Nephron (organoid): ENCODE measurements at regions not wholly inside any gene's neighbourhood (a gene's known extent, or its start where the extent isn't known, plus 50 kb on each side); places are given as distances from the start of the nearest gene placed in this dataset.

ENCODE experiments used
- H3K27ac Mint-ChIP-seq, 3 experiments: 2 replicates each; pipeline ENCODE4 v1.8.0; 2020; ENCODE audit warnings: mixed read lengths in 3 of 3, mild to moderate bottlenecking in 2 of 3, moderate library complexity in 1 of 3
- H3K27me3 Mint-ChIP-seq: 2 replicates; pipeline ENCODE4 v1.8.0; 2021; ENCODE audit warnings: low read depth, mild to moderate bottlenecking, moderate library complexity, mixed read lengths
- H3K36me3 Mint-ChIP-seq: 2 replicates; pipeline ENCODE4 v1.8.0; 2020; ENCODE audit warnings: low read depth, mixed read lengths
- H3K4me1 Mint-ChIP-seq: 2 replicates; pipeline ENCODE4 v1.8.0; 2020; ENCODE audit warnings: mixed read lengths
- H3K4me3 Mint-ChIP-seq, 3 experiments: 2 replicates each; pipeline ENCODE4 v1.8.0; 2020; ENCODE audit warnings: mild to moderate bottlenecking in 3 of 3, mixed read lengths in 3 of 3, moderate library complexity in 2 of 3
- H3K9me3 Mint-ChIP-seq: 2 replicates; pipeline ENCODE4 v1.8.0; 2020; ENCODE audit warnings: mixed read lengths
- TF ChIP-seq, protein P1 (sequence below), 3 experiments: fragments of 200-600 bp; sonication (generic); IDR thresholded peaks; one replicate each; pipeline ENCODE4 v1.5.0; 2021; ENCODE audit warnings: antibody characterized with exemption in 3 of 3; ENCODE audit not compliant: unreplicated experiment in 3 of 3

DNA sequence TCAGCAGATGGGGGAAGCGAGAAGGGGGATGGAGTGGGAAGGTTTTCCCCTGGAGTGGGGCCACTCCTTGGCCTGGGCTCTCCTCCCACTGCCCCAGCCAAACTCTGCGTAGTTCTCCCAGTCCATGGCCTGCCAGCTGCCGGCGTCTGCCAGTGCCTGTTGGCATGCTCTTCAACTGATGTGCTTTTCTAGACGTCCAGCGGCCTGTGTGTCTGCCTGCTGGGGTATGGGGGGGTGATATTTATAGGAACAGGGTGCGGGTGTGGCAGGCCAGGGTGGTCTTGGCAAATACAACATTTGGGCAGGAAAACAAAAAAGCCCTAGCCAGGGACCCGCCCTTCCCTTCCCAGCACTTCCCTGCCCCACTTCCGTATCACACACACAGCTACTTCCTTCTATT lies 786.3 kb upstream of the NOVA1 start:
- TF ChIP-seq, protein P1, sequence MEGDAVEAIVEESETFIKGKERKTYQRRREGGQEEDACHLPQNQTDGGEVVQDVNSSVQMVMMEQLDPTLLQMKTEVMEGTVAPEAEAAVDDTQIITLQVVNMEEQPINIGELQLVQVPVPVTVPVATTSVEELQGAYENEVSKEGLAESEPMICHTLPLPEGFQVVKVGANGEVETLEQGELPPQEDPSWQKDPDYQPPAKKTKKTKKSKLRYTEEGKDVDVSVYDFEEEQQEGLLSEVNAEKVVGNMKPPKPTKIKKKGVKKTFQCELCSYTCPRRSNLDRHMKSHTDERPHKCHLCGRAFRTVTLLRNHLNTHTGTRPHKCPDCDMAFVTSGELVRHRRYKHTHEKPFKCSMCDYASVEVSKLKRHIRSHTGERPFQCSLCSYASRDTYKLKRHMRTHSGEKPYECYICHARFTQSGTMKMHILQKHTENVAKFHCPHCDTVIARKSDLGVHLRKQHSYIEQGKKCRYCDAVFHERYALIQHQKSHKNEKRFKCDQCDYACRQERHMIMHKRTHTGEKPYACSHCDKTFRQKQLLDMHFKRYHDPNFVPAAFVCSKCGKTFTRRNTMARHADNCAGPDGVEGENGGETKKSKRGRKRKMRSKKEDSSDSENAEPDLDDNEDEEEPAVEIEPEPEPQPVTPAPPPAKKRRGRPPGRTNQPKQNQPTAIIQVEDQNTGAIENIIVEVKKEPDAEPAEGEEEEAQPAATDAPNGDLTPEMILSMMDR (IDR thresholded peaks at IDR 0.05; ENCODE audit: unreplicated experiment in 3 of 3): no peak
- no peaks in the 10 kb centered on the region for H3K4me1 Mint-ChIP-seq
- H3K9me3 Mint-ChIP-seq: no peaks in the 10 kb centered on the region
- H3K27me3 Mint-ChIP-seq: no peaks in the 10 kb centered on the region
- no peak overlapping the region for H3K27ac Mint-ChIP-seq
- no peaks in the 10 kb centered on the region for H3K36me3 Mint-ChIP-seq
- no peak overlapping the region for H3K4me3 Mint-ChIP-seq

GRCh38 chr14:27386391-27386790 lies 788.6 kb upstream of the NOVA1 start:
- Mint-ChIP-seq H3K4me1 (no peaks in the 10 kb centered on the region), H3K27me3 (no peaks in the 10 kb centered on the region), H3K36me3 (no peaks in the 10 kb centered on the region), H3K9me3 (no peaks in the 10 kb centered on the region), H3K4me3 (no peak overlapping the region), H3K27ac (no peak overlapping the region)
- TF ChIP-seq, protein P1 (IDR thresholded peaks at IDR 0.05; ENCODE audit: unreplicated experiment in 3 of 3): no peak

DNA sequence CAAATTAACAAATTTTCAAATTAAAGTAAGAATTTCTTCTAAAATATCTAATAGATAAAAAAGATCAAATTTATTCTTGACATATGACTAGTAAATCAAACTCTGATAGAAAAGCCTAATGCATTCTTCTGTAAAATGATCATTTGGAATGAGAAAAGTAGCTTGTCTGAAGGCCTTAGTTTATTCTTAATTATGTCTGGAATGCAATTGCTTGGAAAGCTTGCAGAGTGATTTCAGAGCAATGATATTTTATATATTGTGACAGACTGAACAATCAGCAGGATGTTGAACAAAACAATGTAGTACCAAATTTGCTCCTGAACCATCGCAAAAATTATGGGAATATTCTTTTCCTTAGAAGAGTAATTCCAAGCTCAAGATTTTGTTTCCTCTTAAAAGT lies 789.6 kb upstream of the NOVA1 start:
- Mint-ChIP-seq H3K4me1 (no peaks in the 10 kb centered on the region), H3K27me3 (no peaks in the 10 kb centered on the region), H3K27ac (no peak overlapping the region), H3K4me3 (no peak overlapping the region), H3K9me3 (no peaks in the 10 kb centered on the region), H3K36me3 (no peaks in the 10 kb centered on the region)
- TF ChIP-seq, protein P1 (IDR thresholded peaks at IDR 0.05; ENCODE audit: unreplicated experiment in 3 of 3): no peak

GRCh38 chr14:27389402-27389801 lies 791.6 kb upstream of the NOVA1 start:
- Mint-ChIP-seq H3K4me1 (no peaks in the 10 kb centered on the region), H3K4me3 (no peak overlapping the region), H3K9me3 (no peaks in the 10 kb centered on the region), H3K27me3 (no peaks in the 10 kb centered on the region), H3K36me3 (no peaks in the 10 kb centered on the region), H3K27ac (no peak overlapping the region)
- TF ChIP-seq, protein P1 (IDR thresholded peaks at IDR 0.05; ENCODE audit: unreplicated experiment in 3 of 3): no peak

DNA sequence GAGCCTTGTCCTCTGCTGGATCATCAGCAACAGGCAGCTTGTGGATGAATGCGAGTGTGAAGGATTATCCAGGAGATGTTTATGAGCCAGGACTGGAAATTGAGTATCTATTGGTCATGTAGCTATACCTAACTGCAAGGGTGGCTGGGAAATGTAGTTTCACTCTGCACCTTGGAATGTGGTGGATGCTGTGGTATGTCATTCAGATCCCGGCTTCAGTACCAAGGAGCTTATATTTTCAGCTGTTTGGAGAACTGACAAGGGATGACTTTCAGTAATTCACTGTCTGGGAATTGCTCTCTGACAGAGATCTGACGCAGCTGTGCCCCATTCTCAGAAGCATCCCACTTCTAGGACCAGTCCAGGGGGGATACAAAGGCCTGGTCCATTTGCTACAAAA lies 792.3 kb upstream of the NOVA1 start:
- Mint-ChIP-seq H3K27me3 (no peaks in the 10 kb centered on the region), H3K27ac (no peak overlapping the region), H3K4me3 (no peak overlapping the region), H3K36me3 (no peaks in the 10 kb centered on the region), H3K9me3 (no peaks in the 10 kb centered on the region), H3K4me1 (no peaks in the 10 kb centered on the region)
- TF ChIP-seq, protein P1 (IDR thresholded peaks at IDR 0.05; ENCODE audit: unreplicated experiment in 3 of 3): no peak

DNA sequence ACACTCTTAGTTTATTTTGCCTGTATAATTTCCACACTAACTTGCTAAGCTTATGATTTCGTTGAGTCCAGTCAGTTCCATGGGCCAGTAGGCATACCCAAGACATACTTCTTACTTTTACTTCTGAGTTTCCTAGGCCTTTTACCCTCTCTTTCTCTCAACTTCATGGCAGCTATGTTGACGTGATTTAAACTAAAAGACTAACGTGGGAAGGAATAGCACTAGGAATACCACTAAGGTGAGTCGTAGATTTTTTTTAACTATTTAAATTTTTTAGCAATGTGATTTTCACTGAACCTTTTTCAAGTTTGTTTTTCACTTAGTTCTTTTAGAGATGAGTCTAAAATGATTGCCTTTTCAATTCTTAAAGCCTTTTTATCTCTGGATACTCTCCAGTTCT lies 793.5 kb upstream of the NOVA1 start:
- Mint-ChIP-seq H3K4me1 (no peaks in the 10 kb centered on the region), H3K9me3 (no peaks in the 10 kb centered on the region), H3K27ac (no peak overlapping the region), H3K27me3 (no peaks in the 10 kb centered on the region), H3K36me3 (no peaks in the 10 kb centered on the region), H3K4me3 (no peak overlapping the region)
- TF ChIP-seq, protein P1 (IDR thresholded peaks at IDR 0.05; ENCODE audit: unreplicated experiment in 3 of 3): no peak
